ENCODE measurements at regions not wholly inside any gene's neighbourhood (a gene's known extent, or its start where the extent isn't known, plus 50 kb on each side); places are given as distances from the start of the nearest gene placed in this dataset.

DNA sequence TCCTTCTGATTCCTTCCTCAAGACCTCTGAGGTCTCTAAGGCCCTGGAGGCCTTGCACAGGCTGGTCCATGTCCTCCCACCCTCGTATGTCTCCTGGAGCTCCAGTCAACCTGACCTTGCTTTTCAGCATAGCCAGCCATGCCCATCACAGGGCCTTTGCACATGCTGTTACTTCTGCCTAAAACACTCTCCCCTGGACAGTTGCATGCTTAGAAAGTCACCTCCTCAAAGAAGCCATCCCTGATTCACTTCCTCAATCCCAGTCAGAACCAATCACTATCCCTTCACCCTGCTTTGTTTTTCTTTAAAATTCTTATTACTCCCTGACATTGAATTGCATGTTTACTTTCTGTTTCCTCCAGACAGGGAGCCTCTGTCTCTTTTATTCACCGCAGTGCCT lies 322.1 kb upstream of the CCL2 start:
- no peaks in the 10 kb centered on the region for H3K4me1 ChIP-seq
- no peak overlapping the region for H3K4me3 ChIP-seq
- WGBS, 2 donors = 79 to 80% methylated on average over 2 of the region's 2 CpGs
- no peak overlapping the region for H3K27ac ChIP-seq
- intact Hi-C loops (cut with DNase I; ENCODE audit: low total_unique reads) = no loop called here
- H3K9me3 ChIP-seq = no peaks in the 10 kb centered on the region
- TF ChIP-seq, protein P1, sequence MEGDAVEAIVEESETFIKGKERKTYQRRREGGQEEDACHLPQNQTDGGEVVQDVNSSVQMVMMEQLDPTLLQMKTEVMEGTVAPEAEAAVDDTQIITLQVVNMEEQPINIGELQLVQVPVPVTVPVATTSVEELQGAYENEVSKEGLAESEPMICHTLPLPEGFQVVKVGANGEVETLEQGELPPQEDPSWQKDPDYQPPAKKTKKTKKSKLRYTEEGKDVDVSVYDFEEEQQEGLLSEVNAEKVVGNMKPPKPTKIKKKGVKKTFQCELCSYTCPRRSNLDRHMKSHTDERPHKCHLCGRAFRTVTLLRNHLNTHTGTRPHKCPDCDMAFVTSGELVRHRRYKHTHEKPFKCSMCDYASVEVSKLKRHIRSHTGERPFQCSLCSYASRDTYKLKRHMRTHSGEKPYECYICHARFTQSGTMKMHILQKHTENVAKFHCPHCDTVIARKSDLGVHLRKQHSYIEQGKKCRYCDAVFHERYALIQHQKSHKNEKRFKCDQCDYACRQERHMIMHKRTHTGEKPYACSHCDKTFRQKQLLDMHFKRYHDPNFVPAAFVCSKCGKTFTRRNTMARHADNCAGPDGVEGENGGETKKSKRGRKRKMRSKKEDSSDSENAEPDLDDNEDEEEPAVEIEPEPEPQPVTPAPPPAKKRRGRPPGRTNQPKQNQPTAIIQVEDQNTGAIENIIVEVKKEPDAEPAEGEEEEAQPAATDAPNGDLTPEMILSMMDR (IDR thresholded peaks at IDR 0.05) = no peak
- no peak for TF ChIP-seq POLR2A (IDR thresholded peaks at IDR 0.05)
- DNase-seq = no peak
- no peaks in the 10 kb centered on the region for H3K36me3 ChIP-seq (ENCODE audit: low read depth, missing control alignments)
- H3K27me3 ChIP-seq = no peaks in the 10 kb centered on the region

DNA sequence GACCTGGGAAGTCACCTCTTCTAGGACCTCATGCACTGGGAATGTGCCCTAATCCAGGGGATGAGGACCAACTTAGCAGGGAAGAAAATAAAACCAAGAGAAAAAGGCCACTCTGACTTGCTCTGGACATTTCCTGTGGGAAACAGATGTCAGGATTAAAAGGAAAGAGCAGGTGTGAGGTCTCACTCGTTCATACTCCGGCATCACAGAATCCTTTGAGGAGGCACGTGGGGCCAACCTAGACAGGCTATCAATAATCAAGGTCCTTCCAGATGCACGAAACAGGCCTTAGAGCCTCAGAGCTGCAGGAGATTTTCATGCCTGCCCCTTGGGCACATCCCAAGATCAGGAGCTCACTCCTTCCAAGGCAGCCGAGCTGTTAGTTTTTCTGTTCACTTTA lies 321.5 kb upstream of the CCL2 start:
- H3K36me3 ChIP-seq (ENCODE audit: low read depth, missing control alignments) = no peaks in the 10 kb centered on the region
- 49 to 53% methylated on average over 4 to 5 of the region's 5 CpGs for WGBS, 2 donors
- H3K9me3 ChIP-seq = no peaks in the 10 kb centered on the region
- H3K27me3 ChIP-seq = no peaks in the 10 kb centered on the region
- no peak for TF ChIP-seq POLR2A (IDR thresholded peaks at IDR 0.05)
- TF ChIP-seq, protein P1 (IDR thresholded peaks at IDR 0.05) = no peak
- intact Hi-C loops (cut with DNase I; ENCODE audit: low total_unique reads) = no loop called here
- no peak overlapping the region for H3K27ac ChIP-seq
- no peak for DNase-seq
- H3K4me3 ChIP-seq = no peak overlapping the region
- H3K4me1 ChIP-seq = no peaks in the 10 kb centered on the region

DNA sequence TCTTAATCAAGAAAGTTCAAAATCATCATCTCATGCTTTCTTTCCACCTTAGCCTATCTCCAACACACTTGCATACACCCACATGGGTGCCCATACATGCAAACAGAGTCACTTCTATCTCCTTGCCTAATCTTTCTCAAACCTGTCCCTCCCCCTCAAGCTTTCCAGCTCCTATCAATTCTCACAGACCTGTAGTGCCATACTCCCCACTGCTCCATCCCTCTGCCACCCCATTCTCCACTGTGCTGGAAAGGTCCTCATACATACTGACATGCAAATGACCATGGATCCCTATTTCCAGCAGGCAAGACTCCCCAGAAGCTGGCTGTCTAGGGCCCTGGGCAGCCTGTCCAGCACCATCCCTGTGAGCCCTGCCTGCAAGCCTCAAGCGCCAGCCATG lies 320.4 kb upstream of the CCL2 start:
- H3K9me3 ChIP-seq = no peaks in the 10 kb centered on the region
- no peaks in the 10 kb centered on the region for H3K27me3 ChIP-seq
- H3K36me3 ChIP-seq (ENCODE audit: low read depth, missing control alignments) = no peaks in the 10 kb centered on the region
- H3K4me3 ChIP-seq = no peak overlapping the region
- H3K4me1 ChIP-seq = no peaks in the 10 kb centered on the region
- no peak overlapping the region for H3K27ac ChIP-seq
- WGBS, 2 donors = 94 to 97% methylated on average over 1 of the region's 1 CpG
- TF ChIP-seq, protein P1 (IDR thresholded peaks at IDR 0.05) = no peak
- no peak for TF ChIP-seq POLR2A (IDR thresholded peaks at IDR 0.05)
- intact Hi-C loops (cut with DNase I; ENCODE audit: low total_unique reads) = no loop called here
- no peak for DNase-seq

DNA sequence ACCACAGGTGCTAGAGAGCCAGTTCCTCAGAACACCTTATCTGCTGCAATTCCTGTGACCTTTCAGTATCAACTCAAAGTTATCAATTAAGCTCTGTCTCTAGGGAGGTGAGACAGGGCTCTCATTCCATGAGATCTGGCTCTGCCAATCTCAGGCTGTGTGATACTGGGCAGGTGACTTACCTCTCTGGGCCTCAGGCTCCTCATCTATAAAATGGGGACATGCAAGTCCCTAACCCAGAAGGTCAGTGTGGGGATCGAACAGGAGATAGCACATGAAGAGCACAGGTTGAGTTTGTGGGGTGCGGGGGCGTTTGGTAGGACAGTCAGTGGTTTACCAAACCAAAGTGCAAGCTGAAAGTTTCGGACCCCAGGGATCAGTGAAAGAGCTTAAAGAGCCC lies 319.3 kb upstream of the CCL2 start:
- H3K4me3 ChIP-seq = no peak overlapping the region
- no peak overlapping the region for H3K27ac ChIP-seq
- TF ChIP-seq, protein P1 (IDR thresholded peaks at IDR 0.05) = no peak
- no peak for TF ChIP-seq POLR2A (IDR thresholded peaks at IDR 0.05)
- H3K4me1 ChIP-seq = no peaks in the 10 kb centered on the region
- intact Hi-C loops (cut with DNase I; ENCODE audit: low total_unique reads) = no loop called here
- DNase-seq = no peak
- H3K36me3 ChIP-seq (ENCODE audit: low read depth, missing control alignments) = no peaks in the 10 kb centered on the region
- 92 to 94% methylated on average over 4 of the region's 4 CpGs for WGBS, 2 donors
- no peaks in the 10 kb centered on the region for H3K9me3 ChIP-seq
- H3K27me3 ChIP-seq = no peaks in the 10 kb centered on the region

DNA sequence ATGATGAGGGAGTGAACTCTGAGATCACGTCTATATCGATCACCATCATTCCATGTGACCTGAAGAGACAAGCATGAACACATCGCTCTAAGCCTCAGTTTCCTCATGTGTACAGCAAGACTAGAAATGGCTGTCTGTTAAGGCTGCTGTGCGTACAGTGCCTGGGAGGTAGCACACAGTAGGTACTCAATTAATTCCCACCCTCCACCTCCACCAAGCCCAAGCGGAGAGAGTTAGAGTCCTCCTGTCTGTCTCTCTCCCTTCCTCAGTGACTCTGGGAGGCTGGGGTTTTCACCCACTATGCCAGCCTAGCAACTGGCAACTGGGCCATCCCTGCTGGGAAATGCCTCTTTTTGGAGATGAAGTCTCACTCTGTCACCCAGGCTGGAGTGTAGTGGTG lies 318.3 kb upstream of the CCL2 start:
- WGBS, 2 donors = 93 to 96% methylated on average over 5 of the region's 5 CpGs
- no peaks in the 10 kb centered on the region for H3K36me3 ChIP-seq (ENCODE audit: low read depth, missing control alignments)
- intact Hi-C loops (cut with DNase I; ENCODE audit: low total_unique reads) = no loop called here
- no peak overlapping the region for H3K27ac ChIP-seq
- no peaks in the 10 kb centered on the region for H3K4me1 ChIP-seq
- H3K9me3 ChIP-seq = no peaks in the 10 kb centered on the region
- H3K27me3 ChIP-seq = no peaks in the 10 kb centered on the region
- TF ChIP-seq, protein P1 (IDR thresholded peaks at IDR 0.05) = no peak
- no peak for TF ChIP-seq POLR2A (IDR thresholded peaks at IDR 0.05)
- no peak overlapping the region for H3K4me3 ChIP-seq
- DNase-seq = no peak

Measured in testis (tissue), 2 donors.